GM19467 (cell line): ENCODE measurements at regions not wholly inside any gene's neighbourhood (a gene's known extent, or its start where the extent isn't known, plus 50 kb on each side); places are given as distances from the start of the nearest gene placed in this dataset.

Experiments used
- ATAC-seq: cut with Tn5 transposase; IDR thresholded peaks from one replicate; pipeline ENCODE4 v1.9.1; 2021; ENCODE audit warnings: mild to moderate bottlenecking, moderate library complexity; ENCODE audit not compliant: unreplicated experiment

DNA sequence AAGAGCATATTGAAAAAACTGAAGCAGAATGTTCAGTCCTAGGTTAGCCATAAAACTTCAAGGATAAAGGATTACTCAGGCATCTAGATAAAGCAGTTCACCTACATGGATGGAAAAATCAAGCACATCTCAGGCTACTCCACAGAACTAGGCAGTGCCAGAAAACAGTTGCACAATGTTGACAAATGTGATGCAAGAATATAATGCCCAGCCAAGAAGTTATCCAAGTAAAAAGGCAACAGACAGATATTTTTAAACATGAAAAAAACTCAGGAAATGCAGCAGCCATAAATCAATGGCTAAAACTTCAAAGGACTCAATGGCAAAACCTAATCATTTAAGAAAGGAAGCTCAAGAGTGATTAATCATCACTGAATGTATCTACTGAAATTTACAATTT lies 456.0 kb upstream of the FAM241A start:
- no peak for ATAC-seq

DNA sequence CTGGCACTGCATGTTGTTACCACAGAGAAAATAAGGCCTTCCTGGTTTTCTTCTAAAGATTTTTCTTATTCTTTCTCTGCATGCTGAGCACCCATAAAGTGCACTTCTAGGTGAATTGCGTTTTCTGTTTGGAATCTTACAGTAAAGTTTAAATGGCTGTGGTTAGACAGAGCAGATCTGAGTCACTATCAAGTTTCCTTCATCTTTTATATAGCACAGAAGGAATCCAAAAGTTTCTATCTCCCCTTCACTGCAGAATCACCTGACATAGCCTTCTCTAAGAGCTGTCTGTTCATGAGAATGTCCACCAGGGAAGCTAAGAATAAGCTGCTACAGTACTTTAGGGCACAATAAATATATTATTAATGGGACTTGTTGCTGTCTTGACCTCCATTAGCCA lies 455.5 kb upstream of the FAM241A start:
- no peak for ATAC-seq

- no peak for ATAC-seq
These were observed 451.5 kb upstream of the FAM241A start for GRCh38 chr4:111693758-111694157.

- no peak for ATAC-seq
These were observed 449.6 kb upstream of the FAM241A start for GRCh38 chr4:111695677-111696076.

- ATAC-seq: no peak
These were observed 448.7 kb upstream of the FAM241A start for GRCh38 chr4:111696505-111696904.

DNA sequence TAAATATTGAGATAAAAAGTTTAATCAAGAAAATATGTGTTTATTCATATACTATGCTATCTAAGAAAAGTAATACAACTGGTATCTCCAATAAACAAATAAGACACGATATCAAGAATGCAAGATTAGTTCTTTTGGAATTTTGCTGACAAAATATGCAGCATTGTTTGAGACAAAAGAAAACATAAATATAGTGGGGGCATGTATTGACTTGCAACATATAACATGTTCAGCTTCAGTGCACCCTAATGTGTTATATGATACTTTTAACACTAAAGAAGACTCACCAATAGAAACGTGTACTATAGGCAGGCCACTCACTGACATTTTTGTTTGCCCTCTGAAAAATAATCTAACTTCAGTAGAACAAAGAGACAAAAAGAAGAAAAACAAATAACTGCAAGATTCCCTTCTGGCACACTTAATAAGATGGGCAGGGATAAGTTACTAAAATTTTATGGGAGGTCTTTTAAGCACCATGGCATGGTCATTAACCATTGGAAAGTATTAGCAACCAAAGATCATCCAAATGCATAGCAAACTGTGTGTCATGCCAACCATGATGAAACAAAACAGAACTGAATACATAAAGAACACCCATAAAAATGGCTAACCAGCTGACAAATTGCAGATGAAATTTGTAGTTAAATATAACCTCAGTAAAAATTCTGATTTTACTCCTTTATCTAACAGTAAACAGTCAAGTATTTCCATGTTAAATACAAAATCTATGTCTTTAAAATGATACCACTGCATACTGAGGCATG lies 447.9 kb upstream of the FAM241A start:
- no peak for ATAC-seq

DNA sequence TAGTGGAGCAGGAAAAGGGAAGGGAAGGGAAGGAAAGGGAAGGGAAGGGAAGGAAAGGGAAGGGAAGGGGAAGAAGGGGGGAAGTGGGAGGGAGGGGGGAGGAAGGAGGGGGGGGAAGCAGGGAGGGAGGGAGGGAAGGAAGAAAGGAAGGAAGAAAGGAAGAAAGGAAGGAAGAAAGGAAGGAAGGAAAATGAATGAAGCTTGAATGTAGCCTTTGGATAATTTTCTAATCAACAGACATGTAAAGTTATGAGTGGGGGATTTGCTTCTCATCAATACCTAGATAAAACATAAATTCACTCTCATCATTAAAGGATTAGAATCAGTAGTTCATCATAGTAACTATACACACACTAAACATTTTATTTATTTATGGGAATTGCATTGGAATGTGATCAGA lies 446.9 kb upstream of the FAM241A start:
- no peak for ATAC-seq

- ATAC-seq: no peak
These were observed 446.1 kb upstream of the FAM241A start for GRCh38 chr4:111699165-111699564.

GRCh38 chr4:111701102-111701501 lies 444.2 kb upstream of the FAM241A start:
- no peak for ATAC-seq

GRCh38 chr4:111707491-111707890 lies 437.8 kb upstream of the FAM241A start:
- ATAC-seq: no peak

GRCh38 chr4:111712093-111712677 lies 433.1 kb upstream of the FAM241A start:
- ATAC-seq: no peak

GRCh38 chr4:111713276-111713675 lies 432.0 kb upstream of the FAM241A start:
- no peak for ATAC-seq

GRCh38 chr4:111717921-111718320 lies 427.3 kb upstream of the FAM241A start:
- ATAC-seq: no peak

- ATAC-seq: no peak
These were observed 426.3 kb upstream of the FAM241A start for GRCh38 chr4:111718763-111719559.

DNA sequence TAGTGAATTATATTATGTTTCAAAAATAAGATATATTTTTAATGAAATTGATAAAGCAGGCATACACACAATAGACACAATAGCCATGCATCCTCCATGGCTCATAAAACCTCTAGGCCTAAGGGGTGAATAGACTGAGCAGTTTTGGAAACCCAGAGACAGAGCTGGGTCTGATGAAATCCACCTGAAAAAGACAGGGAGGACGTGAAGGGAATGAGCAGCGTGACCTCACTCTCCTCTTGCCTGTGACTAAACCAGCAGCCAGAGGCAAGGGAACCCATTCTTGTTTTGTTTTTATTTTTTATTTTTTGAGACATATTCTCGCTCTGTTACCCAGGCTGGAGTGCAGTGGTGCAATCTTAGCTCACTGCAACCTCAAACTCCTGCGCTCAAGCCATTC lies 424.4 kb upstream of the FAM241A start:
- no peak for ATAC-seq

GRCh38 chr4:111722213-111722720 lies 423.0 kb upstream of the FAM241A start:
- ATAC-seq: no peak

DNA sequence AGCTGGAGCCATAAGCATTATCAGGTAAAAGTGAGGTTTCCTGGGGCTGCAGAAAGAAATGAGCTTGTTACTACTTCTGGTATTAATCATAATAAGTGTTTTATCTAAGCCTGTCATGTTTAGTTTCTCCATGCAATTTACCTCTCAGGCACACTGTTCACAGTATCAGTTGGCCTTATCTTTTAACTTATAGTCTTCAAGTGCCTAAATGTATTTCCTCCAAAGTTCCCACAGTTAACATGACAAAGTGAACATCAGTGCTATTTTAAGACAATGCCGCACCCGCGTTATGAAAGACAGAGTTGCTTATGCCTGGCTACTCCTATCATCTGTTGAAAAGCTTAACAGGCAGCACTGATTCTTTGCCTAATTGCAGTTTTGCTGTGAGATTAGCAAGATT lies 408.7 kb upstream of the FAM241A start:
- ATAC-seq: no peak

DNA sequence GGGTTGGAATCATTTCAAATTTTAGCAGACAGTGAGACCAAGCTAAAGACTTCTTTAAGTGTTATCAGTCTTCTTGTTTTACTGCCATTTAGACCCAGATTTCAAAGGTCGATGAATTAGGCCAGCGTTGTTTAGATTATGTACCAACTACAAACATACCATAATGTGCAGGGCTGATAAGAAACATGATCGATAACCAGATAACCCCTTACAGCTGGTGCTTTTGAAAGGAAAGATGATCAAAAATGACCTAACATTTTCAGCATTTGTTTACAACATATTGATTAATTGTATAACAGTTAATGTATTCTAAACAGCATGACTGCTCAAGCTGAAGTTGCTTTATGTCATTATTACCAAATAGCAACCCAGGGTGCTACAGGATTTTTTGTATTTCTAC lies 400.4 kb upstream of the FAM241A start:
- ATAC-seq: no peak

DNA sequence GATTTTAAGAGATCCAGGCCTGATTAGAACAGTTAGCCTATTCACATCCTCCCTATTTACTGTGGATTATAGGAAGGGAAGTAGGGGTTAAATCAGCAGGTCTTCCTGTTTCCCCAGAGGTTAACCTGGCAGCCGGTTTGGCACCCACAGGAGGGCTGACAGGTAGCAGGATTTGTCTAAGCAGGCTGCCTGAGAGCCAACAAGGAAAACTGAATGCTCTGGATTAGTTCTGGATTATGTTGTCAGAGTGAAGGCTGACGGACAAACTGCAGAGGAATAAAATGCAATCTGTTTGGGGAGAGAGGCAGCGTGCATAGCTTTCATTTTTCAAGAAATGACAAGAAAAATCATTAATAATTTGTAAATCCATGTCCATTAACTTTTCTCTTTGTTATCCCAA lies 397.1 kb upstream of the FAM241A start:
- ATAC-seq: no peak

DNA sequence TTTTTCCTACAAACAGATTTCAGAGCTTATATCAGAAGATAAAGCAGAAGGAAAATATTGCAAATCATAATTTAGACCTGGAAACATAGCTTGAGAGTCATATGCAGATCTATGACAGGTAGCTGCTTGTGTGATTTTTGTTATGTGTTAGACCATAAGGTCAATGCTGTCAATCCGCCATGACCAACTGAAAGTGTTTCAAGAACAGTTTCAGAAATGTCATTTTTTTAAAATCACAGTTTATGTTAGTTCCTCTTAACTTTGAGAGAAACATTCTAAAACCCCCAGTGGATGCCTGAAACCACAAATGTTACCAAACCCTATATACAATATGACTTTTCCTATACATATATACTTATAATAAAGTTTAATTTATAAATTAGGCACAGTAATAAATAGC lies 391.3 kb upstream of the FAM241A start:
- ATAC-seq: no peak

DNA sequence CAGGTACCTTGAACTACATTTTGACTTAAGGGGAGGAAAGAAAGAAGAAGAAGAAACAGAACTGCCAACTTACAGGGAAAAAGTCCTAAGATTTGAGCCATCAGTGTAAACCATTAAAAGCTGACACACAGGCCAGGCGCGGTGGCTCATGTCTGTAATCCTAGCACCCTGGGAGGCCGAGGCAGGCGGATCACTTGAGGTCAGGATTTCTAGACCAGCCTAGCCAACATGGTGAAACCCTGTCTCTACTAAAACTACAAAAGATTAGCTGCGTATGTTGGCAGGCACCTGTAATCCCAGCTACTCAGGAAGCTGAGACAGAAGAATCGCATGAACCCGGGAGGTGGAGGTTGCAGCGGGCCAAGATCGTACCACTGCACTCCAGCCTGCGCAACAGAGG lies 389.7 kb upstream of the FAM241A start:
- ATAC-seq: no peak

DNA sequence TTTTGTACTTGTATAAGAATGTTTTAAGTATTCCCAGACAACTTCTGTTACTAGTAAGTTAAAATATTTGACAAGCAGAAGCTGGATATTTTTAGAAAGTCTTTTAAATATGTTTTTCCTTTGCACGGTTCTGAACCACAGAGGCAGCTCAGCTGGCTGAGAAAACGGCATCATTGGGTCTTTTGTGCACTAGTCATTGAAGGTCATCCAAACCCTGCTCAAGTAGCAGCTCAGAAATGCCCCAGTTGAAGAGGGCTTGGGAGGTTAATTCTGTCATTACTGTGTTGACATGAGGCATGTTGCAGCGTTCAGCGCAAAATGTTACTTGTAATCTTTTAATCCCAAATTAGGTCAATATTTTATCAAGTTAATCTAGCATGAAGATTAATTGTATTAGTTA lies 383.7 kb upstream of the FAM241A start:
- ATAC-seq: no peak
